H9 (cell line): ENCODE measurements at regions not wholly inside any gene's neighbourhood (a gene's known extent, or its start where the extent isn't known, plus 50 kb on each side); places are given as distances from the start of the nearest gene placed in this dataset.

ENCODE experiments used
- DNase-seq: peaks from one replicate; pipeline ENCODE4 v3.0.0-alpha.2; 2017
- H2AFZ ChIP-seq: one replicate; pipeline ENCODE4 v1.6.1; 2013; ENCODE audit warnings: mild to moderate bottlenecking, low read length, control low read depth, moderate library complexity
- H2AK5ac ChIP-seq: 2 replicates; pipeline ENCODE4 v1.6.1; 2013; ENCODE audit warnings: low read length, control low read depth, mixed read lengths; ENCODE audit not compliant: insufficient read length
- H2BK120ac ChIP-seq: one replicate; pipeline ENCODE4 v1.6.1; 2013; ENCODE audit warnings: low read depth, mild to moderate bottlenecking, low read length, control low read depth, inconsistent platforms; ENCODE audit not compliant: poor library complexity, severe bottlenecking
- H2BK12ac ChIP-seq: 2 replicates; pipeline ENCODE4 v1.6.1; 2013; ENCODE audit warnings: low read length, control low read depth, mixed read lengths, low read depth; ENCODE audit not compliant: insufficient read length
- H2BK15ac ChIP-seq: 2 replicates; pipeline ENCODE4 v1.6.1; 2013; ENCODE audit warnings: low read depth, low read length, control low read depth
- H2BK20ac ChIP-seq: one replicate; pipeline ENCODE4 v1.6.1; 2013; ENCODE audit warnings: low read depth, mild to moderate bottlenecking, low read length, control low read depth, inconsistent platforms; ENCODE audit not compliant: poor library complexity, severe bottlenecking
- H2BK5ac ChIP-seq: 2 replicates; pipeline ENCODE4 v1.6.1; 2013; ENCODE audit warnings: low read length, control low read depth, mixed read lengths; ENCODE audit not compliant: insufficient read length
- H3K14ac ChIP-seq: 2 replicates; pipeline ENCODE4 v1.6.1; 2013; ENCODE audit warnings: low read length, control low read depth; ENCODE audit not compliant: insufficient read depth
- H3K18ac ChIP-seq: 2 replicates; pipeline ENCODE4 v1.6.1; 2013; ENCODE audit warnings: low read depth, mild to moderate bottlenecking, mixed read lengths, low read length, control low read depth; ENCODE audit not compliant: insufficient read length
- H3K23ac ChIP-seq: 2 replicates; pipeline ENCODE4 v1.6.1; 2013; ENCODE audit warnings: low read length, control low read depth, mixed read lengths, low read depth; ENCODE audit not compliant: insufficient read length
- H3K23me2 ChIP-seq: 2 replicates; pipeline ENCODE4 v1.6.1; 2013; ENCODE audit warnings: low read depth, mild to moderate bottlenecking, mixed read lengths, low read length, control low read depth; ENCODE audit not compliant: insufficient read length, poor library complexity, severe bottlenecking
- H3K27ac ChIP-seq: 2 replicates; pipeline ENCODE4 v1.5.1; 2013; ENCODE audit warnings: low read length, control low read depth, mixed read lengths, low read depth; ENCODE audit not compliant: insufficient read length
- H3K27me3 ChIP-seq: 2 replicates; pipeline ENCODE4 v1.6.1; 2013; ENCODE audit warnings: low read length, control low read depth, inconsistent platforms; ENCODE audit not compliant: insufficient read depth
- H3K4ac ChIP-seq: 2 replicates; pipeline ENCODE4 v1.6.1; 2013; ENCODE audit warnings: low read depth, mild to moderate bottlenecking, control low read depth, inconsistent platforms, low read length, moderate library complexity
- H3K4me1 ChIP-seq: 2 replicates; pipeline ENCODE4 v1.6.1; 2013; ENCODE audit warnings: low read length, control low read depth, inconsistent platforms; ENCODE audit not compliant: insufficient read depth
- H3K4me2 ChIP-seq: 2 replicates; pipeline ENCODE4 v1.6.1; 2013; ENCODE audit warnings: low read length, control low read depth, mixed read lengths; ENCODE audit not compliant: insufficient read length, insufficient read depth
- H3K56ac ChIP-seq: 2 replicates; pipeline ENCODE4 v1.6.1; 2013; ENCODE audit warnings: low read depth, mild to moderate bottlenecking, mixed read lengths, low read length, control low read depth; ENCODE audit not compliant: insufficient read length
- H3K79me1 ChIP-seq: 2 replicates; pipeline ENCODE4 v1.6.1; 2013; ENCODE audit warnings: low read depth, mild to moderate bottlenecking, moderate library complexity, low read length, control low read depth, inconsistent platforms; ENCODE audit not compliant: insufficient read depth, poor library complexity, severe bottlenecking
- H3K79me2 ChIP-seq: 2 replicates; pipeline ENCODE4 v1.6.1; 2013; ENCODE audit warnings: low read length, control low read depth, inconsistent platforms; ENCODE audit not compliant: insufficient read depth
- H3K9ac ChIP-seq: 2 replicates; pipeline ENCODE4 v1.6.1; 2013; ENCODE audit warnings: low read length, control low read depth, mixed read lengths; ENCODE audit not compliant: insufficient read length; ENCODE audit errors: extremely low read depth
- H3K9me3 ChIP-seq: one replicate; pipeline ENCODE4 v1.6.1; 2013; ENCODE audit warnings: low read depth, low read length, inconsistent platforms; ENCODE audit not compliant: control insufficient read depth
- H3T11ph ChIP-seq: one replicate; pipeline ENCODE4 v1.6.1; 2013; ENCODE audit warnings: mild to moderate bottlenecking, low read length, control low read depth, inconsistent platforms
- H4K20me1 ChIP-seq: one replicate; pipeline ENCODE4 v1.6.1; 2013; ENCODE audit not compliant: control insufficient read depth, insufficient read length, insufficient read depth
- H4K5ac ChIP-seq: 2 replicates; pipeline ENCODE4 v1.6.1; 2013; ENCODE audit warnings: low read depth, mild to moderate bottlenecking, mixed read lengths, low read length, control low read depth; ENCODE audit not compliant: insufficient read length
- H4K8ac ChIP-seq: replicated peaks from 2 replicates; pipeline ENCODE4 v1.6.1; 2013; ENCODE audit warnings: low read length, control low read depth, mixed read lengths, low read depth; ENCODE audit not compliant: insufficient read length
- H4K91ac ChIP-seq: 2 replicates; pipeline ENCODE4 v1.6.1; 2013; ENCODE audit warnings: low read depth, mild to moderate bottlenecking, moderate library complexity, mixed read lengths, low read length, control low read depth; ENCODE audit not compliant: insufficient read length
- H3K27ac Mint-ChIP-seq, 3 experiments: 2 replicates in 2 of 3; 3 replicates in 1 of 3; pipeline ENCODE4 v1.8.0; 2020 to 2021; ENCODE audit warnings: mixed read lengths in 3 of 3, mild to moderate bottlenecking in 1 of 3, moderate library complexity in 1 of 3
- H3K27me3 Mint-ChIP-seq: 2 replicates; pipeline ENCODE4 v1.8.0; 2021; ENCODE audit warnings: low read depth, mild to moderate bottlenecking, moderate library complexity, mixed read lengths
- H3K36me3 Mint-ChIP-seq, 3 experiments: 2 replicates in 2 of 3; 3 replicates in 1 of 3; pipeline ENCODE4 v1.8.0; 2020 to 2021; ENCODE audit warnings: low read depth in 3 of 3, mixed read lengths in 3 of 3; ENCODE audit not compliant: insufficient read depth in 1 of 3
- H3K4me1 Mint-ChIP-seq, 2 experiments: 2 replicates each; pipeline ENCODE4 v1.8.0; 2020; ENCODE audit warnings: mixed read lengths in 2 of 2
- H3K4me3 Mint-ChIP-seq, 2 experiments: 2 replicates in 1 of 2; 3 replicates in 1 of 2; pipeline ENCODE4 v1.8.0; 2020 to 2021; ENCODE audit warnings: mild to moderate bottlenecking in 2 of 2, mixed read lengths in 2 of 2, moderate library complexity in 1 of 2
- H3K9me3 Mint-ChIP-seq, 2 experiments: 2 replicates in 1 of 2; 3 replicates in 1 of 2; pipeline ENCODE4 v1.8.0; 2020; ENCODE audit warnings: mild to moderate bottlenecking in 2 of 2, mixed read lengths in 2 of 2, moderate library complexity in 1 of 2
- WGBS: extraction: QIAGEN DNeasy Blood & Tissue Kit; methylation state at CpG from one replicate; pipeline ENCODE4 v1.1.7; 2013; ENCODE audit warnings: missing lambda C conversion rate, low lambda C conversion rate, mixed read lengths; ENCODE audit not compliant: insufficient read length; ENCODE audit errors: extremely low coverage; 5-methylcytosine and 5-hydroxymethylcytosine counted together
- TF ChIP-seq, protein P1 (sequence below): fragments of 200-600 bp; sonication (generic); conservative IDR thresholded peaks from 3 replicates; pipeline ENCODE4 v1.8.0; 2021; ENCODE audit warnings: antibody characterized with exemption, mild to moderate bottlenecking

DNA sequence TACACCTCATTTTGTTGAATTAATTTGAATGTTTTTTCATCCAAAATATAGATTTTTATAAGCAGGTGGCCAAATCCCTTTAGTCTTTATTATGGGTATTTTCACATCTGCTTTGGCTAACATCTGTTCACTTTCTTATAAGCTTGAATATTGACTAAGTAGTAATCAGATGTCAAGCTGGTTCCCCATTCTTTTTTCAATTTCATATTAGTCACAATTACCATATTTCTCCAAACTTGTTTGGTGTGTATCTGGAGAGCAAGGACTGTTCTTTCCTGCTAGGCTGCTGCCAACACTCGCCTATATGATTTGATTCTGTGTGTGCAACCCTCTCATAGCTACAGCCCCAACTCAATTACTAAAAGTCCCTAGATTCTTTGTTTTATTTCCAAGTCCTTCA is 608.5 kb downstream of the PSAT1 start:
- no peak overlapping the region for H4K5ac ChIP-seq
- H3K9me3 ChIP-seq: no peaks in the 10 kb centered on the region
- Mint-ChIP-seq H3K4me3 (no peak overlapping the region), H3K36me3 (no peaks in the 10 kb centered on the region; a peak in 1 of 7 replicates), H3K4me1 (no peaks in the 10 kb centered on the region), H3K27me3 (no peaks in the 10 kb centered on the region), H3K27ac (no peak overlapping the region), H3K9me3 (peaks cover 2 to 3% of the 10 kb centered on the region in 2 experiments; a peak in 2 of 5 replicates)
- H2BK120ac ChIP-seq: no peak overlapping the region
- H3K27me3 ChIP-seq: no peaks in the 10 kb centered on the region
- no peak overlapping the region for H3K4me2 ChIP-seq
- H3K27ac ChIP-seq: no peak overlapping the region
- H3K4ac ChIP-seq: no peak overlapping the region
- H3K79me1 ChIP-seq: no peaks in the 10 kb centered on the region
- H4K20me1 ChIP-seq: no peaks in the 10 kb centered on the region
- no peak overlapping the region for H2BK5ac ChIP-seq
- H4K91ac ChIP-seq: no peak overlapping the region
- H3K9ac ChIP-seq: no peak overlapping the region
- no peak overlapping the region for H3K23ac ChIP-seq
- H2BK15ac ChIP-seq: no peak overlapping the region
- no peak overlapping the region for H2AK5ac ChIP-seq
- H3T11ph ChIP-seq: no peak overlapping the region
- H3K4me1 ChIP-seq: no peaks in the 10 kb centered on the region
- H3K79me2 ChIP-seq: no peaks in the 10 kb centered on the region
- TF ChIP-seq, protein P1, sequence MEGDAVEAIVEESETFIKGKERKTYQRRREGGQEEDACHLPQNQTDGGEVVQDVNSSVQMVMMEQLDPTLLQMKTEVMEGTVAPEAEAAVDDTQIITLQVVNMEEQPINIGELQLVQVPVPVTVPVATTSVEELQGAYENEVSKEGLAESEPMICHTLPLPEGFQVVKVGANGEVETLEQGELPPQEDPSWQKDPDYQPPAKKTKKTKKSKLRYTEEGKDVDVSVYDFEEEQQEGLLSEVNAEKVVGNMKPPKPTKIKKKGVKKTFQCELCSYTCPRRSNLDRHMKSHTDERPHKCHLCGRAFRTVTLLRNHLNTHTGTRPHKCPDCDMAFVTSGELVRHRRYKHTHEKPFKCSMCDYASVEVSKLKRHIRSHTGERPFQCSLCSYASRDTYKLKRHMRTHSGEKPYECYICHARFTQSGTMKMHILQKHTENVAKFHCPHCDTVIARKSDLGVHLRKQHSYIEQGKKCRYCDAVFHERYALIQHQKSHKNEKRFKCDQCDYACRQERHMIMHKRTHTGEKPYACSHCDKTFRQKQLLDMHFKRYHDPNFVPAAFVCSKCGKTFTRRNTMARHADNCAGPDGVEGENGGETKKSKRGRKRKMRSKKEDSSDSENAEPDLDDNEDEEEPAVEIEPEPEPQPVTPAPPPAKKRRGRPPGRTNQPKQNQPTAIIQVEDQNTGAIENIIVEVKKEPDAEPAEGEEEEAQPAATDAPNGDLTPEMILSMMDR: no peak
- no peaks in the 10 kb centered on the region for H3K23me2 ChIP-seq
- WGBS: no CpG with 5 or more reads among the region's 1 CpG
- H3K56ac ChIP-seq: no peak overlapping the region
- H4K8ac ChIP-seq: no peak overlapping the region
- H2BK12ac ChIP-seq: no peak overlapping the region
- no peak overlapping the region for H3K14ac ChIP-seq
- H2AFZ ChIP-seq: no peak overlapping the region
- DNase-seq: no peak
- H2BK20ac ChIP-seq: no peak overlapping the region
- H3K18ac ChIP-seq: no peak overlapping the region
